PFSK-1 (cell line): ENCODE measurements at regions not wholly inside any gene's neighbourhood (a gene's known extent, or its start where the extent isn't known, plus 50 kb on each side); places are given as distances from the start of the nearest gene placed in this dataset.

Experiments used
- POLR2AphosphoS5 ChIP-seq: IDR thresholded peaks from 2 replicates; pipeline ENCODE4 v1.6.1; 2012; ENCODE audit warnings: low read depth, mild to moderate bottlenecking, control low read depth, low read length, moderate library complexity
- REST ChIP-seq, 2 experiments: IDR thresholded peaks; 2 replicates each; pipeline versions ENCODE4 v1.6.1 to v1.8.0; 2011 to 2012; ENCODE audit warnings: low read depth in 2 of 2, low read length in 2 of 2, control low read depth in 1 of 2, inconsistent platforms in 1 of 2, mild to moderate bottlenecking in 1 of 2, moderate library complexity in 1 of 2; ENCODE audit not compliant: insufficient read depth in 1 of 2
- TAF1 ChIP-seq: IDR thresholded peaks from 2 replicates; pipeline ENCODE4 v1.6.1; 2012; ENCODE audit warnings: low read length, control low read depth, borderline replicate concordance; ENCODE audit not compliant: insufficient read depth

- no peak for TF ChIP-seq POLR2AphosphoS5
- TF ChIP-seq REST (IDR thresholded peaks at IDR 0.05; ENCODE audit: insufficient read depth in 1 of 2, low read depth in 2 of 2, low read length in 2 of 2), result no peak
- no peak for TF ChIP-seq TAF1
These were observed 1136.5 kb downstream of the TBC1D22A start for GRCh38 chr22:47898946-47899345.
